Suprapubic skin (tissue), 4 donors: ENCODE measurements at regions not wholly inside any gene's neighbourhood (a gene's known extent, or its start where the extent isn't known, plus 50 kb on each side); places are given as distances from the start of the nearest gene placed in this dataset.

Source experiments
- CTCF ChIP-seq, 2 donors: fragments of 200-600 bp in 1 of 2; fragments of 450-650 bp in 1 of 2; sonication (generic) in 1 of 2; IDR thresholded peaks; one replicate each; pipeline ENCODE4 v1.5.1; 2016 to 2019; ENCODE audit warnings: antibody characterized with exemption in 2 of 2, mild to moderate bottlenecking in 1 of 2, moderate library complexity in 1 of 2
- POLR2A ChIP-seq, 2 donors: fragments of 450-650 bp; IDR thresholded peaks; one replicate each; pipeline ENCODE4 v1.6.1; 2017; ENCODE audit warnings: antibody characterized with exemption in 2 of 2, mild to moderate bottlenecking in 2 of 2, moderate library complexity in 2 of 2
- POLR2AphosphoS5 ChIP-seq, 3 donors: sonication (generic); formaldehyde crosslinking; IDR thresholded peaks; one replicate each; pipeline ENCODE4 v1.6.1; 2017; ENCODE audit warnings: antibody characterized with exemption in 3 of 3

GRCh38 chr3:166526881-166527280, 689.7 kb upstream of the BCHE start:
- TF ChIP-seq POLR2A (IDR thresholded peaks at IDR 0.05) = no peak
- no peak for TF ChIP-seq CTCF (IDR thresholded peaks at IDR 0.05)
- TF ChIP-seq POLR2AphosphoS5 (IDR thresholded peaks at IDR 0.05) = no peak
